ENCODE measurements at regions not wholly inside any gene's neighbourhood (a gene's known extent, or its start where the extent isn't known, plus 50 kb on each side); places are given as distances from the start of the nearest gene placed in this dataset.

DNA sequence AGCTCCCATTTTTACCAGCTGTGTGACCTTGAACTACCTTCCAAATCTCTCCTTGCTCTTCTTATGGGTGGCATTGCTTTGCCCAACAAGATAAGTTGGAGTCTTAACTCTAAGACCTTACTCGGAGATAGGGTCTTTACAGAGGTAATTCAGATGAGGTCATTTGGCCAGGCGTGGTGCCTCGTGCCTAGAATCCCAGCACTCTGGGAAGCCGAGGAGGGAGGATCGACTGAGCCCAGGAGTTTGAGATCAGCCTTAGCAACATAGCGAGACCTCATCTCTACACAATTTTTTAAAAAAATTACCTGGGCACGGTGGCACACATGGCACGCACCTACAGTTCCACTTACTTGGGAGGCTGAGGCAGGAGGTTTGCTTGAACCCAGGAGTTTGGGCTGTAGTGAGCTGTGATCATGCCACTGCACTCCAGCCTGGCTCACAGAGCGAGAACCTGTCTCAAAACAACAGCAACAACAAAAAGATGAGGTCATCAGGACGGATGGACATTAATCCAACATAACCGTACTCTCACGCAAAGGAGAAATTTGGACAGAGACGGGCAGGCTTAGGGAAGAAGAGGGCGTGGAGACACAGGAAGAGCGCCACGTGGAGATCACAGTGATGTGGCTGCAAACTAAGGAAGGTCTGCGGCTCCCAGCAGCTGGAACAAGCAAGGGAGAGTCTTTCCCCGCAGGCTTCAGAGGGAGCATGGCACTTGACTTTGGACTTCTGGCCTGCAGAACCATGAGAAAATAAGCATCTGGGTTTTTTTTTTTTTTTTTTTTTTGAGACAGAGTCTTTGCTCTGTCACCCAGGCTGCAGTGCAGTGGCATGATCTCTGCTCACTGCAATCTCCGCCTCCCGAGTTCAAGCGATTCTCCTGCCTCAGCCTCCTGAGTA lies 122.3 kb upstream of the CARD11 start:
- H3K27me3 ChIP-seq (ENCODE audit: low read depth, low read length) = no peaks in the 10 kb centered on the region
- H3K27ac ChIP-seq (ENCODE audit: low read length) = no peak overlapping the region
- no peaks in the 10 kb centered on the region for H3K36me3 ChIP-seq (ENCODE audit: control insufficient read depth in 1 of 2, insufficient read depth in 2 of 2, low read length in 2 of 2)
- no peaks in the 10 kb centered on the region for H3K9me3 ChIP-seq (ENCODE audit: control insufficient read depth in 1 of 2, low read length in 2 of 2)
- H3K4me3 ChIP-seq (ENCODE audit: low read depth in 1 of 2, low read length in 2 of 2) = no peak overlapping the region
- H3K4me1 ChIP-seq (ENCODE audit: control insufficient read depth in 1 of 2, insufficient read depth in 2 of 2, low read length in 2 of 2) = no peaks in the 10 kb centered on the region

DNA sequence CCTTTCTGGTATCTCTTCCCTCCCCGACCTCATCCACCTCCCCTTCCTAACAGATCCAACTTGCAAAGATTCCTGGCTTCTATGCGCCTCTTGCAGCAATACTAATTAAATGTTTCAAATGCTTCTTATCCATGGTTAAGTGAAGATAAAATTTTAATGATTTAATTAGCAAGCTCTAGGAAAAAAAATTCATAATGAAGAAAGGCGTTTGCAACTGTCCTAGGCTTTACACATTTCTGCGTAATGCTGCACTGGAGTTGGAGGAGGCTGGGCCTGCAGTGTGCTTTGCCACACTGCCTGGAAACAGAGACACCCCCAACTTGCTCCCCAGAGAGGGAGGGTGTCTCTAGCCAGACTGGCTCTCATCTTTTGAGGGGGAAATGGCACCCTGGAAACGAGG lies 123.9 kb upstream of the CARD11 start:
- Histone ChIP-seq H3K27me3 (ENCODE audit: low read depth, low read length) (no peaks in the 10 kb centered on the region), H3K36me3 (ENCODE audit: control insufficient read depth in 1 of 2, insufficient read depth in 2 of 2, low read length in 2 of 2) (no peaks in the 10 kb centered on the region), H3K9me3 (ENCODE audit: control insufficient read depth in 1 of 2, low read length in 2 of 2) (no peaks in the 10 kb centered on the region), H3K4me3 (ENCODE audit: low read depth in 1 of 2, low read length in 2 of 2) (no peak overlapping the region), H3K4me1 (ENCODE audit: control insufficient read depth in 1 of 2, insufficient read depth in 2 of 2, low read length in 2 of 2) (no peaks in the 10 kb centered on the region), H3K27ac (ENCODE audit: low read length) (no peak overlapping the region)

DNA sequence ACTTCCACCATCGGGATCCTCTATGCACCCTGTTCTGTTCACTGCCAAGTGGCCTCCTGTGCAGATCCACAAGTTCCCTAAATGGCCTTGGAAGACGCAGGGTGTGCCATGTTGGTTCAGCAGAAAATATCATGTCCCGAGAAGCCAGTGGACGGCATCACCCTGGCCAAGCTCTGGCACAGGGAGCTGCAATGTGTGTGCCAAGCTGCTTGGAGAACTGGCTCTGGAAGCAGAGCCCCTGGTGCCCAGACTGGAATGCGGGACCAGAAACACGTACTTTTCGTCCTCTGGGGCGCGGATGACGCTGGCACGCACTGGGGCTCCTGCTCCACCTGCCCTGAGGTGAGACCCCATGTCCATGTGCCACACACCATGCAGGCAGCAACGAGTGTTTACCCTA lies 124.7 kb upstream of the CARD11 start:
- no peaks in the 10 kb centered on the region for H3K36me3 ChIP-seq (ENCODE audit: control insufficient read depth in 1 of 2, insufficient read depth in 2 of 2, low read length in 2 of 2)

GRCh38 chr7:3168869-3169268 lies 125.2 kb upstream of the CARD11 start:
- no peaks in the 10 kb centered on the region for H3K9me3 ChIP-seq (ENCODE audit: control insufficient read depth in 1 of 2, low read length in 2 of 2)
- H3K27me3 ChIP-seq (ENCODE audit: low read depth, low read length) = no peaks in the 10 kb centered on the region
- no peak overlapping the region for H3K4me3 ChIP-seq (ENCODE audit: low read depth in 1 of 2, low read length in 2 of 2)
- no peak overlapping the region for H3K27ac ChIP-seq (ENCODE audit: low read length)
- no peaks in the 10 kb centered on the region for H3K36me3 ChIP-seq (ENCODE audit: control insufficient read depth in 1 of 2, insufficient read depth in 2 of 2, low read length in 2 of 2)
- no peaks in the 10 kb centered on the region for H3K4me1 ChIP-seq (ENCODE audit: control insufficient read depth in 1 of 2, insufficient read depth in 2 of 2, low read length in 2 of 2)

More for the DNA sequence above, 124.7 kb upstream of the CARD11 start:
- no peaks in the 10 kb centered on the region for H3K27me3 ChIP-seq (ENCODE audit: low read depth, low read length)
- no peak overlapping the region for H3K27ac ChIP-seq (ENCODE audit: low read length)
- no peaks in the 10 kb centered on the region for H3K4me1 ChIP-seq (ENCODE audit: control insufficient read depth in 1 of 2, insufficient read depth in 2 of 2, low read length in 2 of 2)
- no peak overlapping the region for H3K4me3 ChIP-seq (ENCODE audit: low read depth in 1 of 2, low read length in 2 of 2)
- H3K9me3 ChIP-seq (ENCODE audit: control insufficient read depth in 1 of 2, low read length in 2 of 2) = no peaks in the 10 kb centered on the region

DNA sequence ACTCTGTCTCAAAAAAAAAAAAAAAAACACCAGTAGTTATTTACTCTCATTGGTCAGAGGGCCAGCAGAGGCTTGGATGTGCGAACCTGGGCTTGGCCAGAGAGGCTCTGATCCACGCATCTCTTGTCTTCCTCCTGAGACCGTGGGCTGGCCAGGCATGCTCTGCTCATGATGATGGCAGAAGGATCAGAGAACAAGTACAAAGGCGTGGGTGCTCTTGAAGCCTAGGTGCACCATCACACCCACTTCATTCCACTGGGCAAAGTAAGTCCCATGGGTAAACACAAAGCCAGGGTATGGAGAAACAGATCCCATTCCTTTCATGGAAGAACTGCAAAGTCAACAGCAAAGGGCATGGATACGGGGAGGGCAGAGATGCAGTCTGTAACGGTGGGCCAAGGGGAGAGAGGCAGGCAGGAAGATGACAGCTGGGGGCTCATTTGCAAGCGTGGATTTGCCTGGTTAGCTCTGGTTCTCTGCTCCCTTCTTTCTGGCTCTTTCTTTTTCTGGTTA lies 128.2 kb upstream of the SDK1 start:
- Histone ChIP-seq H3K27ac (ENCODE audit: low read length) (no peak overlapping the region), H3K9me3 (ENCODE audit: control insufficient read depth in 1 of 2, low read length in 2 of 2) (no peaks in the 10 kb centered on the region), H3K36me3 (ENCODE audit: control insufficient read depth in 1 of 2, insufficient read depth in 2 of 2, low read length in 2 of 2) (no peaks in the 10 kb centered on the region), H3K27me3 (ENCODE audit: low read depth, low read length) (no peaks in the 10 kb centered on the region), H3K4me1 (ENCODE audit: control insufficient read depth in 1 of 2, insufficient read depth in 2 of 2, low read length in 2 of 2) (no peaks in the 10 kb centered on the region), H3K4me3 (ENCODE audit: low read depth in 1 of 2, low read length in 2 of 2) (no peak overlapping the region)

DNA sequence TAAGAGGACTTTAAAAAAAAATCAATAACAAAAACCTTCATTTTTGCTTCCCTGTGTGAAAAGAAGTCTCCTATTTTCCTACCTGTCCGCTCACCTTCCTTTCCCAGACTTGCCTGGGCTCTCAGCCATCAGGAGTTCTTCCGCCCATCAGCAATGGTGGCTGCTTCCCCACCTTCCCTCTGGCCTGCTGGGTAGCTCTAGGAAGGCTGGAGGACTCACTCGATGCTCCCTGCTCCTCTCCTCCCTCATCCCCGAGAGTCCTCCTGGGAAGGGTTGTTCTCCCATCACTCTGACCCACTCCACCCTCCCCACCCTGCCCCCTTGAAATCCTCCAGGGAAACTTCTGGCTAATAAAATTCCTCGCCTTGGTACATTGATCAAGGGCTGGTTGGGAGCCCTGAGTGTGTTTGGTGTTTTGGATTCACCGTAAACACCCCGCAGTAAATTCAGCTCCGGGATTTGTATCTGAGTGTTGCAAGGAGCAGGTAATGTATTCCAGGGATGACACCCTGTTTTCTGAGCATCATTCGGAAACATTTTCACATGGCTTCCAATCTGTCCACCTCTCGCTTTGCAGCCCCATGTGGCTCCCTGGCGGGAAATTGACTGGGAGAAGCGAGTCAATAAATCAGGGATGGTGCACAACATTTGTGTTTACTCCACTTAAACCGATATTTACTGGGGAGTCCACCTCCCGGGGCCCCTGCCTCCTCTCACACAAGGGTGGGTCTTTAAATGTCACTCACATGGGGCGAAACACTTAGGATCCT lies 126.4 kb upstream of the SDK1 start:
- H3K9me3 ChIP-seq (ENCODE audit: control insufficient read depth in 1 of 2, low read length in 2 of 2) = no peaks in the 10 kb centered on the region
- no peak overlapping the region for H3K4me3 ChIP-seq (ENCODE audit: low read depth in 1 of 2, low read length in 2 of 2)
- no peaks in the 10 kb centered on the region for H3K36me3 ChIP-seq (ENCODE audit: control insufficient read depth in 1 of 2, insufficient read depth in 2 of 2, low read length in 2 of 2)
- no peaks in the 10 kb centered on the region for H3K27me3 ChIP-seq (ENCODE audit: low read depth, low read length)
- no peak overlapping the region for H3K27ac ChIP-seq (ENCODE audit: low read length)
- H3K4me1 ChIP-seq (ENCODE audit: control insufficient read depth in 1 of 2, insufficient read depth in 2 of 2, low read length in 2 of 2) = no peaks in the 10 kb centered on the region

DNA sequence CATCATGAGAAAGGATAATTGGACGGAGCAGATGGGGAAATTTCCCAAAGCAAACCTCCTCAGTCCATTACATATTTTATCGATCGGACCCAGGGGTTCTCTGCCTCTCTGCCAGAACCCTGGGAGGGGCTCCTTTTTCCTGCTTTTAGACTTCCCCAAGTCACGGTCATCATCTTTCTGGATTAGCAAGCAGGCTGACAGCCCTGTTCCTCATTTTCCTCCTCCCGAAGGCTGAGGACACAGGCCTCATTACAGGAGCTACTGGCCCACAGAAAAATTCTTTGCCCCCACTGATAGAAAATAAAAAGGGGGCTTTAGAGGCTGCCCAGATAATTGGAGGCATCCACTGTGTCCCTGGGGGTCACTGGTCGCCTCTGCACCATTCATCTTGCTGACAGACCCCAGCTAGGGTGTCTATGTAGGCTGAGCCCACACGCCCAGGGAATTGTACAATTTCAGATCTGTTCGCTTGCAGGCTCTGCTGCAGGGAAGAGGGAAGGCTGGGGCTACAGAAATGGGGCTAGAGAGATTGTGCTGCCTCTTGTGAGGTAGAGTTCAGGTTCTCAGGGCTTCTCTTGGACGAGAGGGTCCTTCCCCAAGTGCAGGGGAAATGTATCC lies 125.7 kb upstream of the SDK1 start:
- H3K27ac ChIP-seq (ENCODE audit: low read length) = no peak overlapping the region
- H3K27me3 ChIP-seq (ENCODE audit: low read depth, low read length) = no peaks in the 10 kb centered on the region
- H3K9me3 ChIP-seq (ENCODE audit: control insufficient read depth in 1 of 2, low read length in 2 of 2) = no peaks in the 10 kb centered on the region
- no peaks in the 10 kb centered on the region for H3K4me1 ChIP-seq (ENCODE audit: control insufficient read depth in 1 of 2, insufficient read depth in 2 of 2, low read length in 2 of 2)
- no peak overlapping the region for H3K4me3 ChIP-seq (ENCODE audit: low read depth in 1 of 2, low read length in 2 of 2)
- no peaks in the 10 kb centered on the region for H3K36me3 ChIP-seq (ENCODE audit: control insufficient read depth in 1 of 2, insufficient read depth in 2 of 2, low read length in 2 of 2)

DNA sequence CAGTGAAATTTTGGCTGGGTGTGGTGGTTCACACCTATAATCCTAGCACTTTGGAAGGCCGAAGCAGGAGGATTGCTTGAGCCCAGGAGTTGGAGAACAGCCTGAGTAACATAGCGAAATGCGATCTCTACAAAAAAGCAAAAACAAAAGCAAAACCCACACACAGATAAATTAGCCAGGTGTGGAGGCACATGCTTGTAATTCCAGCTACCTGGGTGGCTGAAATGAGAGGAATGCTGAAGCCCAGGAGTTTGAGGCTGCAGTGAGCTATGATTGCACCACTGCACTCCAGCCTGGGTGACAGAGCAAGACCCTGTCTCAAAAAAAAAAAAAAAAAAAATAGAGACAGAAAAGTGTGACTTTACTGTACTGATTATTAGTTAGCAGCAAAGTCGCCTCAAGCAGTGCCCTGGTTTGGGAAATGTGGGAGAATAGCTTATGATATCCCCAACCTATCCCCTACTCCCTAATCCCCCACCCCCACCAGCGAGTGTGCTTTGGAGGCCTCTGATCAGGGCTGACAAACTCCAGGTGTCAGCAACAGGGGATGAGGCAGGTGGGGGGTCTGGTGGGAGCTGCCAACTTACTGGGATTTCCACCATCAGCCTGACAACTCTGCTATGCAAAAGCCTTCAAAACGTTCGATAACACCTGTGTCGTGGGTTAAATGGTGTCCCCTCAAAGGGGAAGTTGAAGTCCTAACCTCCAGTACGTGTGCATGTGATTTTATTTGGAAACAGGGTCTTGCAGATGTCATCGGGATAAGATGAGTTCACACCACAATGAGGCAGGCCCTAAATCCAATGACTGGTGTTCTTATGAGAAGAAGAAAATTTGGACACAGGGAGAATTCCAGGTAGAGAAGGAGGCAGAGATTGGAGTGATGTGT lies 124.7 kb upstream of the SDK1 start:
- Histone ChIP-seq H3K4me1 (ENCODE audit: control insufficient read depth in 1 of 2, insufficient read depth in 2 of 2, low read length in 2 of 2) (no peaks in the 10 kb centered on the region), H3K27me3 (ENCODE audit: low read depth, low read length) (no peaks in the 10 kb centered on the region), H3K27ac (ENCODE audit: low read length) (no peak overlapping the region), H3K9me3 (ENCODE audit: control insufficient read depth in 1 of 2, low read length in 2 of 2) (no peaks in the 10 kb centered on the region), H3K36me3 (ENCODE audit: control insufficient read depth in 1 of 2, insufficient read depth in 2 of 2, low read length in 2 of 2) (no peaks in the 10 kb centered on the region), H3K4me3 (ENCODE audit: low read depth in 1 of 2, low read length in 2 of 2) (no peak overlapping the region)

- no peak overlapping the region for H3K27ac ChIP-seq (ENCODE audit: low read length)
- no peaks in the 10 kb centered on the region for H3K9me3 ChIP-seq (ENCODE audit: control insufficient read depth in 1 of 2, low read length in 2 of 2)
- H3K4me1 ChIP-seq (ENCODE audit: control insufficient read depth in 1 of 2, insufficient read depth in 2 of 2, low read length in 2 of 2) = no peaks in the 10 kb centered on the region
These were observed 123.8 kb upstream of the SDK1 start for GRCh38 chr7:3177271-3177670.

DNA sequence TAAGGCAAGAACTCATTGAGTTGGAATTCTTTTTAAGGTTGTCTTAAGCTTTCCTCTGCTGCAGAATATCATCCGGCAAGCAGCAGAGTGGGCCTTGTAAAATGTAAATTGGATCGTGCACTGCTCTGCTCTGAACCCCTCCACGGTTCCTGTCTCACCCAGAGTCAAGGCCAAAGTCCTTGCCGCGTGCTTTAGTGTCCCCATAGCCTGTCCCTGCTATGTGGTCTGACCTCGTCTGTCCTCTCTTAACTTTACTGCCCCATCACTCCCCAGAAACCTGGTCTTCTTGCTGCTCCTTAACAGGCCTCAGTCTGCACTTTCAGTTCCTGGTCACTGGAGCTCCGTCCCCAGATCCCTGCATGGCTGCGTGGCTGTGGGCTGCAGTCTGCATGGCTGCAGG lies 121.6 kb upstream of the SDK1 start:
- Histone ChIP-seq H3K27me3 (ENCODE audit: low read depth, low read length) (no peaks in the 10 kb centered on the region), H3K9me3 (ENCODE audit: control insufficient read depth in 1 of 2, low read length in 2 of 2) (no peaks in the 10 kb centered on the region), H3K4me1 (ENCODE audit: control insufficient read depth in 1 of 2, insufficient read depth in 2 of 2, low read length in 2 of 2) (no peaks in the 10 kb centered on the region), H3K27ac (ENCODE audit: low read length) (no peak overlapping the region), H3K36me3 (ENCODE audit: control insufficient read depth in 1 of 2, insufficient read depth in 2 of 2, low read length in 2 of 2) (no peaks in the 10 kb centered on the region), H3K4me3 (ENCODE audit: low read depth in 1 of 2, low read length in 2 of 2) (no peak overlapping the region)

More at GRCh38 chr7:3177271-3177670, 123.8 kb upstream of the SDK1 start:
- Histone ChIP-seq H3K4me3 (ENCODE audit: low read depth in 1 of 2, low read length in 2 of 2) (no peak overlapping the region), H3K27me3 (ENCODE audit: low read depth, low read length) (no peaks in the 10 kb centered on the region), H3K36me3 (ENCODE audit: control insufficient read depth in 1 of 2, insufficient read depth in 2 of 2, low read length in 2 of 2) (no peaks in the 10 kb centered on the region)
